ENCODE measurements at regions not wholly inside any gene's neighbourhood (a gene's known extent, or its start where the extent isn't known, plus 50 kb on each side); places are given as distances from the start of the nearest gene placed in this dataset.

DNA sequence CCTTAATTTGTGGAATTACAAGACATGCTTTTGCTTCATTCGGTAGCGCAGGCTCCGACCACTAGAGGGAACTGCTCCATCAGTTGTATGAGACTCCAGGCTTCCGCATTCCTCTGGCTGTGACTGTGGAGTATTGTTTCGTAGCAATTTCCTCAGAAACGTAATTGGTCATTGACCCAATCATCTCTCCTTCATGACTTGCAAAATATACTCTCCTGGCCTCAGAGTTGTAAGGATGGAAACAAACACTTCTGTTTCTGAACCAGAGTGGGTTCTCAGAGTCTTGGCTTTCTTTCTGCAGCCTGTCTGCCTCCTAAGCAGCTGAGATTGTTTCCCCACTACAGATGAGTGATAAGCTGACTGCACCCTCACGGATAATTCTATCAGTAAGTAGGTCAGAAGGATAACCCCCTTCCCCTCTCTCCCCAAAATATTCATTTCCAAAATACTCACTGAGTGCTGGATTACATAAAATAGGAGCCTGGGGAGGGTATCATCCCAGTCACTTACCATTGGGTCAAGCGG, 146.8 kb upstream of the ZC3H12C start:
- Histone ChIP-seq H3K9me3 (no peaks in the 10 kb centered on the region), H3K36me3 (ENCODE audit: insufficient read depth in 1 of 2, low read depth in 1 of 2) (no peaks in the 10 kb centered on the region), H3K4me3 (peak overlapping the region; percentile 54), H3K27me3 (ENCODE audit: insufficient read depth in 3 of 3, low read length in 2 of 3) (no peaks in the 10 kb centered on the region), H3K27ac (peak overlapping the region; percentile 18), H3K4me1 (peaks cover 11% of the 10 kb centered on the region)
- DNase-seq, result peak; percentile 83 to 90
- TF ChIP-seq, protein P1, sequence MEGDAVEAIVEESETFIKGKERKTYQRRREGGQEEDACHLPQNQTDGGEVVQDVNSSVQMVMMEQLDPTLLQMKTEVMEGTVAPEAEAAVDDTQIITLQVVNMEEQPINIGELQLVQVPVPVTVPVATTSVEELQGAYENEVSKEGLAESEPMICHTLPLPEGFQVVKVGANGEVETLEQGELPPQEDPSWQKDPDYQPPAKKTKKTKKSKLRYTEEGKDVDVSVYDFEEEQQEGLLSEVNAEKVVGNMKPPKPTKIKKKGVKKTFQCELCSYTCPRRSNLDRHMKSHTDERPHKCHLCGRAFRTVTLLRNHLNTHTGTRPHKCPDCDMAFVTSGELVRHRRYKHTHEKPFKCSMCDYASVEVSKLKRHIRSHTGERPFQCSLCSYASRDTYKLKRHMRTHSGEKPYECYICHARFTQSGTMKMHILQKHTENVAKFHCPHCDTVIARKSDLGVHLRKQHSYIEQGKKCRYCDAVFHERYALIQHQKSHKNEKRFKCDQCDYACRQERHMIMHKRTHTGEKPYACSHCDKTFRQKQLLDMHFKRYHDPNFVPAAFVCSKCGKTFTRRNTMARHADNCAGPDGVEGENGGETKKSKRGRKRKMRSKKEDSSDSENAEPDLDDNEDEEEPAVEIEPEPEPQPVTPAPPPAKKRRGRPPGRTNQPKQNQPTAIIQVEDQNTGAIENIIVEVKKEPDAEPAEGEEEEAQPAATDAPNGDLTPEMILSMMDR (IDR thresholded peaks at IDR 0.05), result peak; percentile 96
- 12 to 13% (median 12%) methylated on average over 8 of the region's 8 CpGs for WGBS, 3 donors
- intact Hi-C loops (cut with DNase I), result loop anchor here (2.0 to 10.0 kb wide), 5 partner anchors 54 to 1242 kb away; partner anchors contain the start of gene ZC3H12C (in 2 of the 2)
- peak; percentile 96 to 99 (median 98) for ATAC-seq

DNA sequence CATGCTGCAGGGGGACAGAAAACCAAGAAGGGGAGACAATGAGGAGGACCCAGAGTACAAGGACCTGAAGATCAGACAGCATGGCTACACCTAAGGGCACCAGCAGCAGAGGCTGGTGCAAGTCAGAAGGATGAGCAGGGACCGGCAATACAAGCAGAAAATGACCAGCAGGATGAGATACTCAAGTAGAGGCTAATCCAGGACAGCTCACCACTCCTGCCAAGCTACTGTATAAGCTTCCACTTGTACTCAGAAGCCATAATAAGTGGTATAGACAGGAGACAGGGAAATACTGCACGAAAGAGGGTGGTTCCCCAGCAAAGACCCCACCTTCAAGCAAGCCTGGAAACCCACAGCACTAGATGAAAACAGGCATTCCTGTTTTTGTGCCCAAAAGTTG, 138.7 kb upstream of the ZC3H12C start:
- DNase-seq (no peak), ATAC-seq (peak in 3 of 4 donors; percentile 27 to 57 (median 54))
- Histone ChIP-seq H3K4me1 (peaks cover 8% of the 10 kb centered on the region), H3K36me3 (ENCODE audit: insufficient read depth in 1 of 2, low read depth in 1 of 2) (no peaks in the 10 kb centered on the region), H3K27ac (no peak overlapping the region), H3K9me3 (no peaks in the 10 kb centered on the region), H3K27me3 (ENCODE audit: insufficient read depth in 3 of 3, low read length in 2 of 3) (no peaks in the 10 kb centered on the region), H3K4me3 (no peak overlapping the region)
- TF ChIP-seq, protein P1 (IDR thresholded peaks at IDR 0.05), result no peak
- WGBS, 3 donors, result 27 to 60% (median 41%) methylated on average over 2 of the region's 2 CpGs
- intact Hi-C loops (cut with DNase I), result loop anchor here in 1 of 2 donors (5.0 to 10.0 kb wide), 2 partner anchors 230 to 418 kb away; no protein-coding TSS in a partner anchor

DNA sequence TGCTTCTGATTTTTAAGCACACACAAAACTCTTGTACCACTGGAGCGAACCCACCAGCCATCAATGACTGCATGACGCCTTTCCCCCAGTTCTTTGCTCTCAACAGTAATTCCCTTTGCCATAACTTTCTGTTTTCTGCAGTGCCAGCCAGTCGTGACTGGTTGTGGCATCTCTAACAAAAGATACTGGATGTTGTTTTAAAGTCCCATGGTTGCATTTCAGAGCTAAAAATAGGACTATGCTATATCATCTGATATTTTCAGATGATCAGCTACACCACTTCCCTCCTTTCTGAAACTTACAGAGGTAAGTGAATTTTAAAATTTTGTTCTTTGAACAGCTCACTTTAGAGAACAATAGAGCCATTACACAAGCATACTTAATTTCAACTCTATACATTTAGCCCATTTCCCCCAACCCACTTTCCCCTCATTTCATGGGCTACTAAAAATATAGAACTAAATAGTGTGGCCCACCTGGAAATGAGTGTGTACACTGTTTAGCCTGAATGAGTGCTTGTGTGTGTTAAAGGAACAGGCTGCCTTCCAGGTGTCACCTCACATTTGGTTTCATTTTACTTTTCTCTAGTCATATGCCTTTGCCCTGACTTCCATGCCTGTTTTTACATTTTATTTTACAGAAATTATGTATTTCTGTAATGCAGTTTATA, 136.9 kb upstream of the ZC3H12C start:
- intact Hi-C loops (cut with DNase I), result loop anchor here in 1 of 2 donors (5.0 to 10.0 kb wide), 2 partner anchors 131 to 229 kb away; no protein-coding TSS in a partner anchor
- WGBS, 3 donors, result 72 to 78% (median 73%) methylated on average over 3 of the region's 3 CpGs

DNA sequence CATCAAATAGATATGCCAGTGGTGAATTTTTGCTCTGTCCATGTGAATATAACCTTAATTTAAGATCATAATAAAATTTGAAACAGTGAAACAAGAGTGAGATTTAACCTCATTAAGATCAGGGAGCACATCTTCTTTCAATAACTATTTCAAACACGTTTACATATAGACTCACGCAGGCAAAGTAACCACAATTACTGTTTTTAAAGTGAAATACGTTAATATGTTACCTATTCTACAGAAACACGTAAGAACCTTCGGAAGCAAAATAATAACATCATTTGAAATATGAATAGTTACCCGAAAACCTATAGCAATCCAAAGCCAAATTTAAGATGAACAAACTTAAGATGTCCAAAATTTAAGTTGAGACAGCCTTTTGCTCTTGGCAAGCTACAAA, 136.2 kb upstream of the ZC3H12C start:
- intact Hi-C loops (cut with DNase I), result loop anchor here in 1 of 2 donors (5.0 to 10.0 kb wide), 2 partner anchors 130 to 228 kb away; no protein-coding TSS in a partner anchor

More for the DNA sequence above, 136.9 kb upstream of the ZC3H12C start:
- Histone ChIP-seq H3K4me3 (no peak overlapping the region), H3K27ac (no peak overlapping the region), H3K27me3 (ENCODE audit: insufficient read depth in 3 of 3, low read length in 2 of 3) (no peaks in the 10 kb centered on the region), H3K36me3 (ENCODE audit: insufficient read depth in 1 of 2, low read depth in 1 of 2) (no peaks in the 10 kb centered on the region), H3K4me1 (peaks cover 8% of the 10 kb centered on the region), H3K9me3 (no peaks in the 10 kb centered on the region)
- ATAC-seq, result no peak
- no peak for DNase-seq
- TF ChIP-seq, protein P1 (IDR thresholded peaks at IDR 0.05), result no peak

More for the DNA sequence above, 136.2 kb upstream of the ZC3H12C start:
- WGBS, 3 donors, result 92 to 96% (median 94%) methylated on average over 6 of the region's 6 CpGs
- no peak for ATAC-seq
- no peak for DNase-seq
- Histone ChIP-seq H3K4me3 (no peak overlapping the region), H3K36me3 (ENCODE audit: insufficient read depth in 1 of 2, low read depth in 1 of 2) (no peaks in the 10 kb centered on the region), H3K27me3 (ENCODE audit: insufficient read depth in 3 of 3, low read length in 2 of 3) (no peaks in the 10 kb centered on the region), H3K9me3 (no peaks in the 10 kb centered on the region), H3K27ac (no peak overlapping the region), H3K4me1 (peaks cover 8% of the 10 kb centered on the region)
- TF ChIP-seq, protein P1 (IDR thresholded peaks at IDR 0.05), result no peak

Data from psoas muscle (tissue), 7 donors.